ENCODE measurements at regions not wholly inside any gene's neighbourhood (a gene's known extent, or its start where the extent isn't known, plus 50 kb on each side); places are given as distances from the start of the nearest gene placed in this dataset.

GRCh38 chr6:139594333-139594965 is 220.0 kb upstream of the CITED2 start:
- TF ChIP-seq CTCF (IDR thresholded peaks at IDR 0.05) (no peak), POLR2A (IDR thresholded peaks at IDR 0.05) (no peak)
